ENCODE measurements at regions not wholly inside any gene's neighbourhood (a gene's known extent, or its start where the extent isn't known, plus 50 kb on each side); places are given as distances from the start of the nearest gene placed in this dataset.

DNA sequence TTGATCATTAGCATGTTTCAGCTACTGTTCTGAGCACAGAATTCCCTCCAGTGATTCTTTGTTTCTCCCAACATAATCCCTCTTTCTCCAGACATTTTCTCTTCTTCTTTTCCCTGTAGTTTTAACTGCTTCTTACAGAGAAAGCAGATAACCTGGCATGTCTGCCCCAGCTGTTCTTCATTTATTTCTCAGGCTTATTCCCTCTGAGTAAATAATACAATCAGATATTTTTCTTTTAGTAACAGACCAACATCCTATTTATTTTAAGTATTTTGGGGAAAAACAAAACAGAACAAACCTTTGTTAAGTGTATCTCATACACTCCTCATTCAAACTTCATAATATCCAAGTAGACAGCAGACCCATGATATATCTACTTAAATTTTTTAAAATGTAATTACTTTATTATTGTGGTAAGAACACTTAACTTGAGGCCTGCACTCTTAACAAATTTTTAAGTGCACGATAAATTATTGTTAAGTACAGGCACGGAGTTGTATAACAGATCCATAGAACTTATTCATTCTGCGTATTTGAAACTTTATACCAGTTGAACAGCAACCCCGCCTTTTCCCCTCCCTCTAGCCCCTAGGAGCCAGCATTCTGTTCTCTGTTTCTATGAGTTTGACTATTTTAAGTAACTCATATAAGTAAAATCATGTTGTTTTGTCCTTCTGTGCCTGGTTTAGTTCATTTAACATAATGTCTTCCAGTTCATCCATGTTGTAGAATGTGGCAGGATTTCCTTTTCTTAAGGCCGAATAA is 540.0 kb downstream of the LMO7 start:
- no peak overlapping the region for H3K4me3 ChIP-seq (ENCODE audit: low read depth in 1 of 2, low read length in 2 of 2)
- no peaks in the 10 kb centered on the region for H3K27me3 ChIP-seq (ENCODE audit: low read depth, low read length)
- no peaks in the 10 kb centered on the region for H3K9me3 ChIP-seq (ENCODE audit: control insufficient read depth in 1 of 2, low read length in 2 of 2)
- H3K27ac ChIP-seq (ENCODE audit: low read length): no peak overlapping the region
- no peaks in the 10 kb centered on the region for H3K4me1 ChIP-seq (ENCODE audit: control insufficient read depth in 1 of 2, insufficient read depth in 2 of 2, low read length in 2 of 2)
- H3K36me3 ChIP-seq (ENCODE audit: control insufficient read depth in 1 of 2, insufficient read depth in 2 of 2, low read length in 2 of 2): no peaks in the 10 kb centered on the region

GRCh38 chr13:76168661-76169060 is 532.5 kb downstream of the LMO7 start:
- Histone ChIP-seq H3K27ac (ENCODE audit: low read length) (no peak overlapping the region), H3K36me3 (ENCODE audit: control insufficient read depth in 1 of 2, insufficient read depth in 2 of 2, low read length in 2 of 2) (no peaks in the 10 kb centered on the region), H3K9me3 (ENCODE audit: control insufficient read depth in 1 of 2, low read length in 2 of 2) (no peaks in the 10 kb centered on the region), H3K4me3 (ENCODE audit: low read depth in 1 of 2, low read length in 2 of 2) (no peak overlapping the region), H3K27me3 (ENCODE audit: low read depth, low read length) (no peaks in the 10 kb centered on the region), H3K4me1 (ENCODE audit: control insufficient read depth in 1 of 2, insufficient read depth in 2 of 2, low read length in 2 of 2) (no peaks in the 10 kb centered on the region)

DNA sequence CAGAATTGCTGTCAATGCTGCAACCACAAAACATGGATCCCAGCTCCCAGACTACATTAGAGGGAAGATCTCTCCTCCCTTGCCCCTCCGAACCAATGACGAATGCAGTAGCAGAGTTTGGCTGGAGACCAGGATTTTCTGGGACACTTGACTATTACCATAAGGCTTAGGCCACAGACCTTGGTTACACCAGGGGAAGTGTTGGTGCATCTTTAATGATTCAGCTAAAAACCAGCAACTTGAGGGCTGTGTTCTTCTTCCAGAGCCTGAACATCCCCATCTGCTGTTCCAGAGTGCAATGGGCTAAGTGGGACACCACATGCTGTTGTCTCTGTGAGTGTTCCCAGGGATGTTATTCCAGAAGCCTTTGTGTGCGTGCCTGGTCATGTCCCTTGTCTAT is 528.2 kb downstream of the LMO7 start:
- Histone ChIP-seq H3K9me3 (ENCODE audit: control insufficient read depth in 1 of 2, low read length in 2 of 2) (no peaks in the 10 kb centered on the region), H3K4me3 (ENCODE audit: low read depth in 1 of 2, low read length in 2 of 2) (no peak overlapping the region), H3K4me1 (ENCODE audit: control insufficient read depth in 1 of 2, insufficient read depth in 2 of 2, low read length in 2 of 2) (no peaks in the 10 kb centered on the region), H3K27ac (ENCODE audit: low read length) (no peak overlapping the region), H3K27me3 (ENCODE audit: low read depth, low read length) (no peaks in the 10 kb centered on the region), H3K36me3 (ENCODE audit: control insufficient read depth in 1 of 2, insufficient read depth in 2 of 2, low read length in 2 of 2) (no peaks in the 10 kb centered on the region)

GRCh38 chr13:76163761-76164160 is 527.6 kb downstream of the LMO7 start:
- H3K36me3 ChIP-seq (ENCODE audit: control insufficient read depth in 1 of 2, insufficient read depth in 2 of 2, low read length in 2 of 2): no peaks in the 10 kb centered on the region
- H3K27ac ChIP-seq (ENCODE audit: low read length): no peak overlapping the region
- no peak overlapping the region for H3K4me3 ChIP-seq (ENCODE audit: low read depth in 1 of 2, low read length in 2 of 2)
- no peaks in the 10 kb centered on the region for H3K27me3 ChIP-seq (ENCODE audit: low read depth, low read length)
- no peaks in the 10 kb centered on the region for H3K4me1 ChIP-seq (ENCODE audit: control insufficient read depth in 1 of 2, insufficient read depth in 2 of 2, low read length in 2 of 2)
- no peaks in the 10 kb centered on the region for H3K9me3 ChIP-seq (ENCODE audit: control insufficient read depth in 1 of 2, low read length in 2 of 2)

GRCh38 chr13:76160961-76161925 is 525.1 kb downstream of the LMO7 start:
- Histone ChIP-seq H3K27ac (ENCODE audit: low read length) (no peak overlapping the region), H3K4me1 (ENCODE audit: control insufficient read depth in 1 of 2, insufficient read depth in 2 of 2, low read length in 2 of 2) (no peaks in the 10 kb centered on the region), H3K36me3 (ENCODE audit: control insufficient read depth in 1 of 2, insufficient read depth in 2 of 2, low read length in 2 of 2) (no peaks in the 10 kb centered on the region), H3K27me3 (ENCODE audit: low read depth, low read length) (no peaks in the 10 kb centered on the region), H3K4me3 (ENCODE audit: low read depth in 1 of 2, low read length in 2 of 2) (no peak overlapping the region), H3K9me3 (ENCODE audit: control insufficient read depth in 1 of 2, low read length in 2 of 2) (no peaks in the 10 kb centered on the region)

GRCh38 chr13:76160506-76160905 is 524.4 kb downstream of the LMO7 start:
- H3K36me3 ChIP-seq (ENCODE audit: control insufficient read depth in 1 of 2, insufficient read depth in 2 of 2, low read length in 2 of 2): no peaks in the 10 kb centered on the region
- no peaks in the 10 kb centered on the region for H3K9me3 ChIP-seq (ENCODE audit: control insufficient read depth in 1 of 2, low read length in 2 of 2)
- no peak overlapping the region for H3K27ac ChIP-seq (ENCODE audit: low read length)
- H3K4me1 ChIP-seq (ENCODE audit: control insufficient read depth in 1 of 2, insufficient read depth in 2 of 2, low read length in 2 of 2): no peaks in the 10 kb centered on the region
- H3K27me3 ChIP-seq (ENCODE audit: low read depth, low read length): no peaks in the 10 kb centered on the region
- no peak overlapping the region for H3K4me3 ChIP-seq (ENCODE audit: low read depth in 1 of 2, low read length in 2 of 2)

DNA sequence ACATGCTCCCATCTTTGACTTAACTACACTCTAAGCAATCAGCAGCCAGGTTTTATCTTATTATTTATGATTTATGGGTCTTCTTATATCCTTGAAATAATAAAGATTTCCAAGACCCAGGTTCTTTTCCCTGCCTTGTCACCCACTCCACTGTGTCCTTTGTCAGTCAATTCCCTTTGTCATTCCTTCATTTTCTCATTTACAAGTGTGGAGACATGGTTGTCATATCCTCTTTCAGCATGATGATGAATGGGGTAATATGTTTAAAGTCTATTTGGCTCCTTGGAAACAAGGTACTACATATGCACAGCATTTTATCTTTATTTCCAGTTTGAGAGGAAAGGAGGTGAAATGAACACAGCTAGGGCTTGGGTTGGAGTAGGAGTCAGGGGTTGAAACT is 521.8 kb downstream of the LMO7 start:
- H3K27me3 ChIP-seq (ENCODE audit: low read depth, low read length): no peaks in the 10 kb centered on the region
- no peak overlapping the region for H3K27ac ChIP-seq (ENCODE audit: low read length)
- H3K4me1 ChIP-seq (ENCODE audit: control insufficient read depth in 1 of 2, insufficient read depth in 2 of 2, low read length in 2 of 2): no peaks in the 10 kb centered on the region
- no peak overlapping the region for H3K4me3 ChIP-seq (ENCODE audit: low read depth in 1 of 2, low read length in 2 of 2)
- H3K36me3 ChIP-seq (ENCODE audit: control insufficient read depth in 1 of 2, insufficient read depth in 2 of 2, low read length in 2 of 2): no peaks in the 10 kb centered on the region
- H3K9me3 ChIP-seq (ENCODE audit: control insufficient read depth in 1 of 2, low read length in 2 of 2): no peaks in the 10 kb centered on the region

GRCh38 chr13:76153239-76153638 is 517.1 kb downstream of the LMO7 start:
- no peaks in the 10 kb centered on the region for H3K9me3 ChIP-seq (ENCODE audit: control insufficient read depth in 1 of 2, low read length in 2 of 2)
- no peaks in the 10 kb centered on the region for H3K27me3 ChIP-seq (ENCODE audit: low read depth, low read length)
- H3K27ac ChIP-seq (ENCODE audit: low read length): no peak overlapping the region
- no peaks in the 10 kb centered on the region for H3K4me1 ChIP-seq (ENCODE audit: control insufficient read depth in 1 of 2, insufficient read depth in 2 of 2, low read length in 2 of 2)
- H3K36me3 ChIP-seq (ENCODE audit: control insufficient read depth in 1 of 2, insufficient read depth in 2 of 2, low read length in 2 of 2): no peaks in the 10 kb centered on the region
- no peak overlapping the region for H3K4me3 ChIP-seq (ENCODE audit: low read depth in 1 of 2, low read length in 2 of 2)

DNA sequence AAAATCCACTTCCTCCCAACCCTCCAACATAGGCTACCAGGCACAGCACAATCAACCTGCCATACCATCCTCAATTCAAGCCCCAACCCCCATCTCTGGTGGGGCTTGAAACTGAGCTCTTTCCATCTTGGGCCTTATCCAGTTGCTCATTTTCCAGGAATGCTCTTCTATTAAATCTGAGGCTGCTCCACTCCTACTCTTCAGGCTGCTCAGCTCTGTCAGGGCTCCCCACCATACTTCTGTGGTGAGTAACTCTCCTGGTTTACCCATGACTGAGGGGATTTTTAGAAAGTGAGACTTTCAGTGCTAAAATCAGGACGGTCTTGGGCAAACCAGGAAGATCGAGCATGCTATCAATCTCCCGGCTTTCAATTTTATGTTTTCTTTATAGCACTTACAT is 512.8 kb downstream of the LMO7 start:
- H3K4me1 ChIP-seq (ENCODE audit: control insufficient read depth in 1 of 2, insufficient read depth in 2 of 2, low read length in 2 of 2): no peaks in the 10 kb centered on the region
- H3K4me3 ChIP-seq (ENCODE audit: low read depth in 1 of 2, low read length in 2 of 2): no peak overlapping the region
- H3K9me3 ChIP-seq (ENCODE audit: control insufficient read depth in 1 of 2, low read length in 2 of 2): no peaks in the 10 kb centered on the region
- no peak overlapping the region for H3K27ac ChIP-seq (ENCODE audit: low read length)
- no peaks in the 10 kb centered on the region for H3K27me3 ChIP-seq (ENCODE audit: low read depth, low read length)
- H3K36me3 ChIP-seq (ENCODE audit: control insufficient read depth in 1 of 2, insufficient read depth in 2 of 2, low read length in 2 of 2): no peaks in the 10 kb centered on the region

DNA sequence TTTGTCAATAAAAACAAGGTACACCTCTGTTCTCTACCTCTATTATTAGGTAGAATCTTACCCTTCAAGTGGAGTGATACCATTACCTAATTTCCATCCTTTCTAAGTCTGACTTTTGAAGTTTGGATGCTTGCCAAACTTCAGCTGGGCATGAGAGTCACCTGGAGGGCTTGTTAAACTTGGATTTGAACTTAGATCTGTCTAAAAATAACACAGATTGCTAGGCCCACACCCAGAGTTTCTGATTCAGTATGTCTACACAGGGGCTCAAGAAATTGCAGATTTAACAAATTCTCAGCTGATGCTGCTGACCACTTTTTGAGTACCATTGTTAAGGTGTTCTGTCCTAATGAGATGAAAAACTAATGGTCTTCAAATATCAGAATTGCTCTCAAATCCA is 512.2 kb downstream of the LMO7 start:
- Histone ChIP-seq H3K36me3 (ENCODE audit: control insufficient read depth in 1 of 2, insufficient read depth in 2 of 2, low read length in 2 of 2) (no peaks in the 10 kb centered on the region), H3K4me3 (ENCODE audit: low read depth in 1 of 2, low read length in 2 of 2) (no peak overlapping the region), H3K9me3 (ENCODE audit: control insufficient read depth in 1 of 2, low read length in 2 of 2) (no peaks in the 10 kb centered on the region)

DNA sequence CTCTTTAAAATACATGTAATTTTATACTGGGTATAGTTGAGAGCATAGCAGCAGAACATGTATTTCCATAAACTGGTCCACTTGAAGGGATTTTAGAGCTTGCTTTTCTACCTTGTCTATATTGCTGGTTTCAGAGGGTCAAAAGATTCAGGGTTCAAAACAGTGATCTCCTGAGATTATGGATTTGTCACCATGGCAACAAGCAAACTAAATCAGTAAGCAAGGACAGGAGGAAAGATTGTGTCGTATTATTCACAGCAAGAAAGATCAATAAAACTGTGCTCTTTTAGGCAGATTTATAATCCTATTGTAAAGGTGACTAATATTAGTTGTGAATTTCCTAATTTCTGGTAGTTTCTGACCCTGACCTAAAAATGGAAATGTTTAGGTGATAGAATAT is 496.4 kb downstream of the LMO7 start:
- no peaks in the 10 kb centered on the region for H3K9me3 ChIP-seq (ENCODE audit: control insufficient read depth in 1 of 2, low read length in 2 of 2)
- H3K27me3 ChIP-seq (ENCODE audit: low read depth, low read length): no peaks in the 10 kb centered on the region
- H3K4me3 ChIP-seq (ENCODE audit: low read depth in 1 of 2, low read length in 2 of 2): no peak overlapping the region
- no peaks in the 10 kb centered on the region for H3K4me1 ChIP-seq (ENCODE audit: control insufficient read depth in 1 of 2, insufficient read depth in 2 of 2, low read length in 2 of 2)
- no peak overlapping the region for H3K27ac ChIP-seq (ENCODE audit: low read length)
- no peaks in the 10 kb centered on the region for H3K36me3 ChIP-seq (ENCODE audit: control insufficient read depth in 1 of 2, insufficient read depth in 2 of 2, low read length in 2 of 2)

More for the DNA sequence above, 512.2 kb downstream of the LMO7 start:
- Histone ChIP-seq H3K27me3 (ENCODE audit: low read depth, low read length) (no peaks in the 10 kb centered on the region), H3K27ac (ENCODE audit: low read length) (no peak overlapping the region), H3K4me1 (ENCODE audit: control insufficient read depth in 1 of 2, insufficient read depth in 2 of 2, low read length in 2 of 2) (no peaks in the 10 kb centered on the region)

Data from muscle layer of duodenum (tissue), 2 donors.